PC-3 (cell line): ENCODE measurements at regions not wholly inside any gene's neighbourhood (a gene's known extent, or its start where the extent isn't known, plus 50 kb on each side); places are given as distances from the start of the nearest gene placed in this dataset.

Experiments used
- CTCF ChIP-seq: fragments of 300-600 bp; sonication (generic); conservative IDR thresholded peaks from 2 replicates; pipeline ENCODE4 v1.5.1; 2017; ENCODE audit warnings: antibody characterized with exemption, low read depth, mild to moderate bottlenecking, low read length
- EZH2 ChIP-seq: fragments of 300-600 bp; sonication (generic); IDR thresholded peaks from one replicate; pipeline ENCODE4 v1.6.1; 2017; ENCODE audit warnings: antibody characterized with exemption, mild to moderate bottlenecking, low read length; ENCODE audit not compliant: unreplicated experiment
- EZH2phosphoT487 ChIP-seq: fragments of 300-600 bp; sonication (generic); IDR thresholded peaks from 2 replicates; pipeline ENCODE4 v1.6.1; 2018; ENCODE audit warnings: mild to moderate bottlenecking, antibody characterized with exemption, low read length, borderline replicate concordance

GRCh38 chr3:74845081-74845480 lies 230.6 kb upstream of the CNTN3 start:
- no peak for TF ChIP-seq CTCF
- no peak for TF ChIP-seq EZH2
- TF ChIP-seq EZH2phosphoT487, result no peak
